IPS-NIHi7 (cell line): ENCODE measurements at regions not wholly inside any gene's neighbourhood (a gene's known extent, or its start where the extent isn't known, plus 50 kb on each side); places are given as distances from the start of the nearest gene placed in this dataset.

Source experiments
- DNase-seq: peaks from one replicate; pipeline ENCODE4 v3.0.0; 2012; ENCODE audit warnings: mixed read lengths; ENCODE audit errors: extremely low spot score

DNA sequence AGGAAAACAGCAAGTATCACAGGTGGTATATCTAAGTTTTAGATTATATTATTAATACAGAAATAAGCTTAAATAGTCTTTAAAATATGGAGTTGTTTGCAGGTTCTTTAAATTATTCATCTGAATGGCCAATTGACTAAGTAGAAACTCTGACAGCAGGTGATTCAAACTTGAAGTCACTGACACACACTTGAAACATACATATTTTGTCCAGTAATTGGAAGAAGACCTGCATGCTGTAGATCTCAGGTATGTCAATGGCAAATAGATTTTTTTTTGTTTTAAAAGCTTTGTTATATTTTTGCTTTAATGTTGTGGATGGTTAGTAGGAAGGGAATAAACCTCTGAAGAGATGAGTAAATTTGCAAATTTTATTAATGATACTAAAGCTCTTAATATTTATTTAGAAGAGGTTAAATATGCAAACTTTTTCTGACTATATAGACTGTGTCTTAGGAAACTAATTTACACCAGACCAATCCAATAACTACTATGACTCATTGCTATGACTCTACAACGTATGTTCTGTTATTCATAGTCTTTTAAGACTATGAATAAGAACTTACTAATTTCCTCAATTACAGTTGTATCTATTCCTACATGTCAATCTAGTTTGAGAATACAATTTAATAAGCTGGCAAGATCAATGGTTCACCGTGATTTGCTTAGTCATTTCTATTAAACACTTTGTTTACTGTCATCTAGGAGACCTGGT is 53.9 kb upstream of the RORB start:
- no peak for DNase-seq

DNA sequence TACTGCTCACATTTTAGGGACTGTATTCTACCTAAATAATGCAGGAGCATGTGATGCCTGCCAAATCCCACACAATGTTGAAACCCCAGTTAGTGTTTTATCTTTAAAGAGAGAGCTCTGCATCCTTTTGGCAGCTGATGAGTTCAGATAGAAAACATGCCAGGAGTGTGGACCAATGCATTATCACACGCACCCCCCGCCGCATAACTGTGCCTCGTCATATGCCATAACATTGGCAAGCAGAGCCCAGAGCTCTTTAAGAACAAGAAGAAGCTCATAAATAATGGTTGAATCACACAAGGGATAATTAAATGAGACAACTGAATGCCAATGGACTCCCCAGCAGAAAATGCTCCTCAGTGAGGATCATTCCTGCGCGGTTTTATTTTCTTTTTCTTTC is 52.8 kb upstream of the RORB start:
- DNase-seq, result no peak
